RWPE2 (cell line): ENCODE measurements at regions not wholly inside any gene's neighbourhood (a gene's known extent, or its start where the extent isn't known, plus 50 kb on each side); places are given as distances from the start of the nearest gene placed in this dataset.

Source experiments
- ATAC-seq: fragments of 200-7000 bp; cut with Tn5 transposase; 3 replicates; pipeline ENCODE4 v1.9.1; 2021; ENCODE audit warnings: low read depth
- DNase-seq: peaks from one replicate; pipeline ENCODE4 v3.0.0-alpha.2; 2020; ENCODE audit warnings: low spot score
- H3K27ac ChIP-seq: fragments of 450-650 bp; 2 replicates; pipeline ENCODE4 v1.5.1; 2017; ENCODE audit warnings: mild to moderate bottlenecking; ENCODE audit not compliant: poor library complexity, severe bottlenecking
- H3K27me3 ChIP-seq: fragments of 250-450 bp; sonication (Bioruptor Pico); 2 replicates; pipeline ENCODE4 v1.5.1; 2021; ENCODE audit warnings: mild to moderate bottlenecking, moderate library complexity; ENCODE audit not compliant: insufficient read depth, poor library complexity, severe bottlenecking
- H3K36me3 ChIP-seq: fragments of 250-450 bp; sonication (Bioruptor Pico); 2 replicates; pipeline ENCODE4 v1.5.1; 2020; ENCODE audit warnings: low read depth, mild to moderate bottlenecking, moderate library complexity
- H3K4me1 ChIP-seq: fragments of 250-450 bp; sonication (Bioruptor Pico); 2 replicates; pipeline ENCODE4 v1.5.1; 2021; ENCODE audit warnings: mild to moderate bottlenecking, moderate library complexity; ENCODE audit not compliant: insufficient read depth, poor library complexity, severe bottlenecking
- H3K4me3 ChIP-seq: fragments of 250-450 bp; sonication (Bioruptor Pico); 2 replicates; pipeline ENCODE4 v1.5.1; 2021; ENCODE audit warnings: mild to moderate bottlenecking, moderate library complexity; ENCODE audit not compliant: severe bottlenecking
- H3K9me3 ChIP-seq: fragments of 250-450 bp; sonication (Bioruptor Pico); 2 replicates; pipeline ENCODE4 v1.5.1; 2021; ENCODE audit warnings: mild to moderate bottlenecking, moderate library complexity; ENCODE audit not compliant: severe bottlenecking
- CTCF ChIP-seq: fragments of 450-650 bp; IDR thresholded peaks from one replicate; pipeline ENCODE4 v1.5.1; 2017; ENCODE audit warnings: mild to moderate bottlenecking, moderate library complexity; ENCODE audit not compliant: poor library complexity, severe bottlenecking

- no peak for ATAC-seq
- TF ChIP-seq CTCF, result no peak
- no peak overlapping the region for H3K27ac ChIP-seq
- H3K36me3 ChIP-seq, result no peaks in the 10 kb centered on the region
- H3K4me3 ChIP-seq, result no peak overlapping the region
- H3K9me3 ChIP-seq, result no peaks in the 10 kb centered on the region
- H3K27me3 ChIP-seq, result no peaks in the 10 kb centered on the region
- H3K4me1 ChIP-seq, result peaks cover 3% of the 10 kb centered on the region
- no peak for DNase-seq
Measured at GRCh38 chr13:48840366-48840765, 135.3 kb upstream of the FNDC3A start.

DNA sequence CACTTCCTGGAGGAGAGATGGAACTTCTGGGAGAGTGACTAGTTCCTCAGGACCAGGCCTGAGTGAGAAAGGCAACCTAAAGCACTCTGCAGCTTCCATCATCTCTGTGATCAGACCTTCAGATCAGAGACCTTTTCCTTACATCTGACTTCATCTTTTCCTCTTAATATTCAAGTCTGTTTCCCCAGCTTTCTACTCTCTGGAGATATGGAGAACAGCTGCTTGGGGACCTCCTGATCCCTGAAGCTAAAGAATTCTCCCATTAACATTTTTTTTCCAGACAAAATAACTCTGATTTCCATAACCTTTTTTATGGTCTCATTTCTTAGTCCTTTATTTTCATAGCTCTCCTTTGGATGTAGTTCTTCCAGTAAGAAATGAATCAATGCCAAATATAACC lies 133.4 kb upstream of the FNDC3A start:
- ATAC-seq (no peak), DNase-seq (no peak)
- peaks cover 3% of the 10 kb centered on the region for H3K4me1 ChIP-seq
- H3K9me3 ChIP-seq, result no peaks in the 10 kb centered on the region
- no peak for TF ChIP-seq CTCF
- H3K27me3 ChIP-seq, result no peaks in the 10 kb centered on the region
- no peak overlapping the region for H3K27ac ChIP-seq
- H3K4me3 ChIP-seq, result no peak overlapping the region
- no peaks in the 10 kb centered on the region for H3K36me3 ChIP-seq

GRCh38 chr13:48843630-48844380 lies 131.9 kb upstream of the FNDC3A start:
- no peak for DNase-seq

GRCh38 chr13:48844676-48845075 lies 131.0 kb upstream of the FNDC3A start:
- no peak for TF ChIP-seq CTCF
- Histone ChIP-seq H3K4me1 (no peaks in the 10 kb centered on the region), H3K36me3 (no peaks in the 10 kb centered on the region), H3K27me3 (no peaks in the 10 kb centered on the region), H3K4me3 (no peak overlapping the region), H3K27ac (no peak overlapping the region), H3K9me3 (no peaks in the 10 kb centered on the region)
- ATAC-seq, result no peak
- no peak for DNase-seq

More at GRCh38 chr13:48843630-48844380, 131.9 kb upstream of the FNDC3A start:
- Histone ChIP-seq H3K27me3 (no peaks in the 10 kb centered on the region), H3K27ac (no peak overlapping the region), H3K4me3 (no peak overlapping the region), H3K36me3 (no peaks in the 10 kb centered on the region), H3K4me1 (no peaks in the 10 kb centered on the region), H3K9me3 (no peaks in the 10 kb centered on the region)
- ATAC-seq, result no peak
- no peak for TF ChIP-seq CTCF

GRCh38 chr13:48849515-48849914 lies 126.2 kb upstream of the FNDC3A start:
- no peak for TF ChIP-seq CTCF
- H3K36me3 ChIP-seq, result no peaks in the 10 kb centered on the region
- no peak overlapping the region for H3K4me3 ChIP-seq
- no peaks in the 10 kb centered on the region for H3K27me3 ChIP-seq
- DNase-seq (no peak), ATAC-seq (no peak)
- no peaks in the 10 kb centered on the region for H3K4me1 ChIP-seq
- no peak overlapping the region for H3K27ac ChIP-seq
- H3K9me3 ChIP-seq, result no peaks in the 10 kb centered on the region
